Chondrocyte (in vitro differentiated cells): ENCODE measurements at regions not wholly inside any gene's neighbourhood (a gene's known extent, or its start where the extent isn't known, plus 50 kb on each side); places are given as distances from the start of the nearest gene placed in this dataset.

Source experiments
- DNase-seq: peaks from one replicate; pipeline ENCODE4 v3.0.0; 2021; ENCODE audit warnings: mixed read lengths, low spot score
- H3K27ac Mint-ChIP-seq: one replicate; pipeline ENCODE4 v1.8.0; 2021; ENCODE audit warnings: mild to moderate bottlenecking, moderate library complexity, mixed read lengths; ENCODE audit not compliant: unreplicated experiment
- H3K27me3 Mint-ChIP-seq: 2 replicates; pipeline ENCODE4 v1.8.0; 2021; ENCODE audit warnings: low read depth, mixed read lengths
- H3K36me3 Mint-ChIP-seq: 2 replicates; pipeline ENCODE4 v1.8.0; 2021; ENCODE audit warnings: low read depth, mixed read lengths
- H3K4me1 Mint-ChIP-seq: 2 replicates; pipeline ENCODE4 v1.8.0; 2021; ENCODE audit warnings: low read depth, mild to moderate bottlenecking, mixed read lengths
- H3K4me3 Mint-ChIP-seq: one replicate; pipeline ENCODE4 v1.8.0; 2021; ENCODE audit warnings: mild to moderate bottlenecking, moderate library complexity, mixed read lengths; ENCODE audit not compliant: unreplicated experiment
- H3K9me3 Mint-ChIP-seq: 2 replicates; pipeline ENCODE4 v1.8.0; 2021; ENCODE audit warnings: low read depth, mixed read lengths
- TF ChIP-seq, protein P1 (sequence below): fragments of 200-600 bp; sonication (generic); IDR thresholded peaks from 2 replicates; pipeline ENCODE4 v1.5.0; 2021; ENCODE audit warnings: antibody characterized with exemption, mild to moderate bottlenecking, moderate library complexity

DNA sequence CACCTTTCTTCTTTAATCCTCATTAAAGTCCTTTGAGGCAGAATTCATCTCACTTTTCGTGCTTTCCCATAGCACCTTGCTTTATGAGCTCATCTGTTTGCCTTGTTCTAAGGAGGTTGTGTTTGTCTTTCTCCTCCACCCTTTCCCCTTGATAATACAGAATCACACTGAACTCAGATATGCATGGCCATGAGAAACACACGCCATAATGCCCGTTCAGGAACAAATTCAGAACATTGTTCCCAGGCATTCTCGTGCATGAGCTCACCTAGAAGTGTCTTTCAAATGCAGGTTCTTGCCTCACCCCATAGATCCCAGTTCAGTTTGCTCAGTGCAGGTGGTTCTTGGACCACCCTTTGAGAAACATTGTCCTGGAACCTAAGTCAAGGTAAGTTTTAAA is 71.1 kb downstream of the TMEM114 start:
- no peaks in the 10 kb centered on the region for H3K36me3 Mint-ChIP-seq
- H3K27me3 Mint-ChIP-seq = peaks cover 6% of the 10 kb centered on the region
- no peaks in the 10 kb centered on the region for H3K9me3 Mint-ChIP-seq
- H3K4me1 Mint-ChIP-seq = no peaks in the 10 kb centered on the region
- no peak overlapping the region for H3K4me3 Mint-ChIP-seq
- TF ChIP-seq, protein P1, sequence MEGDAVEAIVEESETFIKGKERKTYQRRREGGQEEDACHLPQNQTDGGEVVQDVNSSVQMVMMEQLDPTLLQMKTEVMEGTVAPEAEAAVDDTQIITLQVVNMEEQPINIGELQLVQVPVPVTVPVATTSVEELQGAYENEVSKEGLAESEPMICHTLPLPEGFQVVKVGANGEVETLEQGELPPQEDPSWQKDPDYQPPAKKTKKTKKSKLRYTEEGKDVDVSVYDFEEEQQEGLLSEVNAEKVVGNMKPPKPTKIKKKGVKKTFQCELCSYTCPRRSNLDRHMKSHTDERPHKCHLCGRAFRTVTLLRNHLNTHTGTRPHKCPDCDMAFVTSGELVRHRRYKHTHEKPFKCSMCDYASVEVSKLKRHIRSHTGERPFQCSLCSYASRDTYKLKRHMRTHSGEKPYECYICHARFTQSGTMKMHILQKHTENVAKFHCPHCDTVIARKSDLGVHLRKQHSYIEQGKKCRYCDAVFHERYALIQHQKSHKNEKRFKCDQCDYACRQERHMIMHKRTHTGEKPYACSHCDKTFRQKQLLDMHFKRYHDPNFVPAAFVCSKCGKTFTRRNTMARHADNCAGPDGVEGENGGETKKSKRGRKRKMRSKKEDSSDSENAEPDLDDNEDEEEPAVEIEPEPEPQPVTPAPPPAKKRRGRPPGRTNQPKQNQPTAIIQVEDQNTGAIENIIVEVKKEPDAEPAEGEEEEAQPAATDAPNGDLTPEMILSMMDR = no peak
- DNase-seq = no peak
- H3K27ac Mint-ChIP-seq = no peak overlapping the region

DNA sequence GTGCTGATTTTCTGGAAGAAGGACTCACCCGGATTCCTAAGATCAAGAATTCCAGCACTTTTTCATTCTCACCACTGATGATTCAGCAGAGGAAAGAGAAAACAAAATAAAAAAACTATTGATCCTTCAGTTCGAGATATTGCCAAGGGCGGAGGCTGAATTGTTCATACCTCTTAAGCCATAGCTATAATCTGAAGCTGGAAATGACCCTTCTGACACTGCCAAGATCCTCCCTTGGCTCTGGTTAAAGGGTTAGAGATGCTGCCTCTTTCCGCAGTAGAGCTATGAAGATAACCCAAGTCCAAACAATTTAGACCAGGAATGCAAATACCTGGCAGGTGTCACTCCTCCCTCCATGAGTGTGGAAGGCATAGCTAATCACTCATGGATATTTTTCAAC is 73.0 kb downstream of the TMEM114 start:
- Mint-ChIP-seq H3K9me3 (peaks cover 2% of the 10 kb centered on the region), H3K27me3 (peaks cover 3% of the 10 kb centered on the region), H3K36me3 (no peaks in the 10 kb centered on the region), H3K27ac (no peak overlapping the region), H3K4me1 (no peaks in the 10 kb centered on the region), H3K4me3 (no peak overlapping the region)
- no peak for DNase-seq
- TF ChIP-seq, protein P1 = no peak

DNA sequence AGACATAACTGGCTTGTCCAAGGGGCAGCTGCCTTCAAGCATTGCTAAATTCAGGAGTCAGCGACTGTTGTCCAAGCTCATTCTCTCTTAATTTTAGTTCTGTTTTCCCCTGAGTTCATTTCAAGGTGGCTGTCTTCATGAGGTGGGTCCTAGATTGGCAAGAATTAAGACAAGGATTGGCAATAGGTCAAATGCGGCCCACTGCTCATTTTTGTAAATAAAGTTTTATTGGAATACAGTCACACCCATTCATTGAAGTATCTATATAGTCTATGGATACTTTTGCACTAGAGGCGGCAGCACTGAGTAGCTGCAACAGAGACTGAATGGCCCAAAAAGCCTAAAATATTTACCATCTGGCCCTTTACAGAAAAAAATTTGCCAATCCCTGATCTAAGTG is 73.8 kb downstream of the TMEM114 start:
- Mint-ChIP-seq H3K4me3 (no peak overlapping the region), H3K27me3 (peaks cover 3% of the 10 kb centered on the region), H3K27ac (no peak overlapping the region), H3K4me1 (no peaks in the 10 kb centered on the region), H3K36me3 (no peaks in the 10 kb centered on the region), H3K9me3 (peaks cover 2% of the 10 kb centered on the region)
- TF ChIP-seq, protein P1 = no peak
- DNase-seq = no peak

DNA sequence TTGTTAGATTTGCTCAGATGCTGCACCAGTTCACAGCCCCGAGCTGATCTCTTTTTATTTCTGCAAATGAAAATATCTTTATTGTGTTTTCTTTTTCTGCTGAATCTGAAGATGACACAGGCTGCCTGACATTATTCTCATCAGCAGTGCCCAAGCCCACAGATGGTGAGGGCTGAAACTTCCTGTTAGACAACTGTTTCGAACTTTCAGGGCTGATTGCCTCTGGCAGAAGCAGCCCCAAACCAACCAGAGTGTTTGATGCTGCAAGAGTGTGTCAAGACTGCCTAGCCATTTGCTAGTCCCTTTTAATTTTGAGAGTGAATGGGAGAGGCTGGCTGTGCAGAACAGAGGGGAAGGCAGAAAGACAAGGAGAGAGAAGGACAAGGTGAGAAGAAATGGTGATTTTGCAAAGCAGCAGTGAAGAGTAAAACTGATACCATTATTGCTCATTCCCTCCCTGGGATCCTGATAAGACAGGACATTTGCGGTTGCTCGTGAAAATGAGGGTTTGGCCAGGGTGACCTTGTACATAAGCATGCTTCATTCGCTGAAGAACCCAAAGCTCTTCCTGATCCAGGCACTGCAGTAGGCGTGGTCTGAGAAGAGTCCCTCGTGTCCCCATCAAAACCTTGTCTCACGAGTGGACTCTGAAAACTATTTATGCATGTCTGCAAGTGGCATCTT is 77.2 kb downstream of the TMEM114 start:
- DNase-seq = no peak
- Mint-ChIP-seq H3K36me3 (no peaks in the 10 kb centered on the region), H3K27me3 (peaks cover 4% of the 10 kb centered on the region), H3K9me3 (peaks cover 2% of the 10 kb centered on the region), H3K4me1 (no peaks in the 10 kb centered on the region), H3K27ac (no peak overlapping the region), H3K4me3 (no peak overlapping the region)
- TF ChIP-seq, protein P1 = no peak

DNA sequence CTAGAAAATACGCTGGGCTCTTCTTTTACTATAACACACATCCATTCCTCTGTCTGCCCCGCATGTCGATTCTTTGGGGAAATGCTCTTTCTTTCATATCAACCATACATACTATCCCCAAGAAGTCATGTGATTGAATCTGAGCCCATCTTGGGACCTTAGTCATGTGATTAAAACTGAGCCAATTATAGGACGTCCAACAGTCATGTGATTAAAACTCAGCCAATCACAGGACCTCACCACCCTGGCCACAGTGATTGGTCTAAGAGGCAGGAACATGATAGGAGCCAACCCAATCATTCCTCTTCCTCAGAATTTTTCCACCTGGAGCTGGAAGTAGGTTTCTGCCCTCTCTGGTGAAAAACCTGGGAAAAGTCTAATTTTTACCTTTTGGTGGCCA is 78.8 kb downstream of the TMEM114 start:
- Mint-ChIP-seq H3K9me3 (peaks cover 2% of the 10 kb centered on the region), H3K36me3 (no peaks in the 10 kb centered on the region), H3K27me3 (peaks cover 4% of the 10 kb centered on the region), H3K27ac (no peak overlapping the region), H3K4me1 (no peaks in the 10 kb centered on the region), H3K4me3 (no peak overlapping the region)
- DNase-seq = no peak
- TF ChIP-seq, protein P1 = no peak
